Activated CD8-positive, alpha-beta memory T cell treated with anti-CD3 and anti-CD28 coated beads, Interleukin-2, amount 10 ng/mL, durations not matched to agents 7 days and 5 days (primary cell): ENCODE measurements at regions not wholly inside any gene's neighbourhood (a gene's known extent, or its start where the extent isn't known, plus 50 kb on each side); places are given as distances from the start of the nearest gene placed in this dataset.

Experiments used
- ATAC-seq: fragments of 150-1000 bp; cut with Tn5 transposase; one replicate; pipeline ENCODE4 v1.10.0; 2021; ENCODE audit warnings: moderate library complexity
- CTCF ChIA-PET: fragments of 350-600 bp; sonication (Branson Sonifier 250); formaldehyde crosslinking; loops from one replicate; lab custom pipeline; 2021; ENCODE audit warnings: antibody characterized with exemption; lab: Charles Lee
- DNase-seq: peaks from one replicate; pipeline ENCODE4 v3.0.0-alpha.2; 2020
- H3K27ac Mint-ChIP-seq: one replicate; pipeline ENCODE4 v1.8.0; 2021; ENCODE audit warnings: mild to moderate bottlenecking, mixed read lengths
- H3K27me3 Mint-ChIP-seq: one replicate; pipeline ENCODE4 v1.8.0; 2021; ENCODE audit warnings: mixed read lengths
- H3K36me3 Mint-ChIP-seq: one replicate; pipeline ENCODE4 v1.8.0; 2021; ENCODE audit warnings: mild to moderate bottlenecking, mixed read lengths
- H3K4me1 Mint-ChIP-seq: one replicate; pipeline ENCODE4 v1.8.0; 2021; ENCODE audit warnings: mixed read lengths
- H3K4me3 Mint-ChIP-seq: one replicate; pipeline ENCODE4 v1.8.0; 2021; ENCODE audit warnings: mild to moderate bottlenecking, moderate library complexity, mixed read lengths
- H3K9me3 Mint-ChIP-seq: one replicate; pipeline ENCODE4 v1.8.0; 2022; ENCODE audit warnings: low read depth, mixed read lengths

DNA sequence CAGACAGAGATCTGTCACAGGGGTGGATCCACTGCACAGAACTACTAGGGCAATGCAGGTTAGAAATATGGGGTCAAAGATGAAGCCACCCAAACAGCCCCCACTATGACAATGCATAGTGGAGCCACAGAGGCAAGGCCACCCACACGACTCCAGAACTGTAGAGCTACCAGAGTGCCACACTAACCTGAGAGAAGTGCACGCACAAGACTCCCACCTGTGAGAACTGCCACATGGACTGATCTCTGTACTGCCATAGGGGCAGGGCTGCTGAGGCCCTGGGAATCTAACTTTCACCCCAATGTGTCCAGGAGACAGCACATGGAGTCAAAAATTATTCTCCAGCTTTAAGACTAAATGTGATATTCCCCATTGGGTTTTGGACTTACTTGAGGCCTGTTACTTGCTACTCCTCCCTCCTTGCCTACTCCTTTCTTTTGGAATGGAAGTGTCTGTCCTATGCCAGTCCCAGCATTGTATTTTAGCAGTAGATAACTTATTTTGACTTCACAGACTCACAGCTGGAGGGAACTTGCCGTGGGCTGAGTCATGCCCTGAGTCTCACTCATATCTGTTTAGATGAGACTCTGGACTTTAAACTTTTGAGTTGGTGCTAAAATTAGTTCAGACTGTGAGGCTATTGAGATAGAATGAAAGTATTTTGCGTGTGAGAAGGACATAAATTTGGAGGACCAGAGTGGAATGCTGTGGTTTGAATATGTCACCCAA, 853.3 kb downstream of the MAT2B start:
- CTCF ChIA-PET: no interaction called here

GRCh38 chr5:164359260-164360255, 854.1 kb downstream of the MAT2B start:
- ATAC-seq: no peak

More for the DNA sequence above, 853.3 kb downstream of the MAT2B start:
- DNase-seq (no peak), ATAC-seq (no peak)
- Mint-ChIP-seq H3K27me3 (no peaks in the 10 kb centered on the region), H3K9me3 (peaks cover 2% of the 10 kb centered on the region), H3K36me3 (no peaks in the 10 kb centered on the region), H3K4me1 (no peaks in the 10 kb centered on the region), H3K4me3 (no peak overlapping the region), H3K27ac (no peak overlapping the region)

GRCh38 chr5:164360589-164360988, 855.2 kb downstream of the MAT2B start:
- H3K4me1 Mint-ChIP-seq: no peaks in the 10 kb centered on the region
- H3K27ac Mint-ChIP-seq: no peak overlapping the region
- H3K4me3 Mint-ChIP-seq: no peak overlapping the region
- ATAC-seq: no peak
- no peaks in the 10 kb centered on the region for H3K36me3 Mint-ChIP-seq
- H3K27me3 Mint-ChIP-seq: no peaks in the 10 kb centered on the region
- CTCF ChIA-PET: no interaction called here
- no peak for DNase-seq
- peaks cover 4% of the 10 kb centered on the region for H3K9me3 Mint-ChIP-seq

More at GRCh38 chr5:164359260-164360255, 854.1 kb downstream of the MAT2B start:
- no peak overlapping the region for H3K4me3 Mint-ChIP-seq
- CTCF ChIA-PET: no interaction called here
- peaks cover 2% of the 10 kb centered on the region for H3K9me3 Mint-ChIP-seq
- no peak overlapping the region for H3K27ac Mint-ChIP-seq
- no peaks in the 10 kb centered on the region for H3K36me3 Mint-ChIP-seq
- no peak for DNase-seq
- no peaks in the 10 kb centered on the region for H3K4me1 Mint-ChIP-seq
- H3K27me3 Mint-ChIP-seq: no peaks in the 10 kb centered on the region

GRCh38 chr5:164361986-164362385, 856.6 kb downstream of the MAT2B start:
- no peaks in the 10 kb centered on the region for H3K4me1 Mint-ChIP-seq
- H3K9me3 Mint-ChIP-seq: peaks cover 4% of the 10 kb centered on the region
- CTCF ChIA-PET: no interaction called here
- H3K36me3 Mint-ChIP-seq: no peaks in the 10 kb centered on the region
- no peak overlapping the region for H3K4me3 Mint-ChIP-seq
- no peak overlapping the region for H3K27ac Mint-ChIP-seq
- DNase-seq: no peak
- H3K27me3 Mint-ChIP-seq: no peaks in the 10 kb centered on the region
- no peak for ATAC-seq

GRCh38 chr5:164362835-164363234, 857.4 kb downstream of the MAT2B start:
- no peak for ATAC-seq
- Mint-ChIP-seq H3K36me3 (no peaks in the 10 kb centered on the region), H3K4me3 (no peak overlapping the region), H3K27ac (no peak overlapping the region), H3K9me3 (peaks cover 7% of the 10 kb centered on the region), H3K4me1 (no peaks in the 10 kb centered on the region), H3K27me3 (no peaks in the 10 kb centered on the region)
- CTCF ChIA-PET: no interaction called here
- no peak for DNase-seq

DNA sequence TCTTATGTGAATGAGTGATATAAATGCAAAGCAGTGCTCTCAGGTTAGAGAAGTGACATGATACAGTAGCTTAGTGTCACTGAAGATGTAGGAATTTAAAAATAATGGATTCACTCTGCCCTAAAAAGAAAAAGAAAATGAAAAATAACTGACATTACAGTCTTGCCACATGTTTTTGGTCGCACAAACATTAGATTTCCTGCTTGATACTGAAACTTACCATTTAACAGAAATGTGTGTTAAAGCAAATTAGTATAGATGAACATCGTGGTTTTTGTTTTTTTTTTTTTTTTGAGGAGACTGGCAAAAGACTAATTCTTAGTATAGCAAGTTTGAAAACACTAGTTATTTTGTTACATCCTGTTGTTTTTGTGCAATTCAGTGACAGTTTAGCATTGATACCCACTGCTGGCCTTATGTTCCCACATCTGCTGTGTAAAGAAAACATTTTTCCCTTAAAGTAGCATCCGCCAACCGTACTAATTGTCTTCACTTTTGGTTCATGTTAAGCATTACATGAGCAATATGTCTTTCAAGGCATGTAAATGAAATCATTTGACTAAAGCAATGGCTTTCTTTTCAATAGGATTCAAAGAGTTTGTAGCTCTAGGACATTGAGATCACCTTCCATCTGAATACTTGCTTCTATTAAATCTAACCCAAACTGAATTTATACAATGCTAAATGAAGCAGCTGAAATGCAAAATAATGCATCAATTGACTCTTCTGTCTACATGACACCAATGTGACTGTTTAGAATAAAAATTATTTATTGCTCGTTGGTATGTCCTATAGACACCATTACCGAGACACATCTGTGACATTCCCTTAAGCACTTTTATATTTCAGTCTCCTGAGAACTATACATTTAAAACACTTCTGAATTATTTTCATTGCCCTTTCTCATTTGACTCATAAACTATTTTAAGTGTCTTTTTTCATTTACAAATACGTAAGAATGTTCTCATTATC, 859.1 kb downstream of the MAT2B start:
- H3K9me3 Mint-ChIP-seq: peaks cover 7% of the 10 kb centered on the region
- no peaks in the 10 kb centered on the region for H3K36me3 Mint-ChIP-seq
- no peaks in the 10 kb centered on the region for H3K4me1 Mint-ChIP-seq
- H3K27ac Mint-ChIP-seq: no peak overlapping the region
- DNase-seq (no peak), ATAC-seq (no peak)
- CTCF ChIA-PET: no interaction called here
- H3K27me3 Mint-ChIP-seq: no peaks in the 10 kb centered on the region
- H3K4me3 Mint-ChIP-seq: no peak overlapping the region

GRCh38 chr5:164370841-164371240, 865.4 kb downstream of the MAT2B start:
- CTCF ChIA-PET: no interaction called here
- no peaks in the 10 kb centered on the region for H3K36me3 Mint-ChIP-seq

DNA sequence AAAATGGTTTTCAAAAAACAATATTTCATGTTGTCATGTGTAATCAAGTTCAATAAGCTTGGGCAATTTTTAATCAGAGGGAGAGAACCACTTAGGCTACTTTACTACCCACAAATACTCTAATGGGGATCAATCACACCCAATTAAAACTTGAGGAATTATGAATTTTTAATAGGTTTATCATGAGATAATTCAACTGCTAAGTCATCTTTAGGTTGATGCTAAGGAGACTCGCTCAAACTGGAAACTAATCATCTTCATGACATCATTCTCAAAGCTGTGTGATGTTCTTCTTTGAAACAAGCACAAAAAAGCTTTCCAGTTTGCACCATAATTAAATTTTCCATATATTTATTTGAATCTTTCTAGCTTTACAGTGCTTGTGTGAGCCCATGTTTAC, 867.5 kb downstream of the MAT2B start:
- DNase-seq (no peak), ATAC-seq (no peak)
- Mint-ChIP-seq H3K4me1 (no peaks in the 10 kb centered on the region), H3K27ac (no peak overlapping the region), H3K27me3 (no peaks in the 10 kb centered on the region), H3K36me3 (no peaks in the 10 kb centered on the region), H3K4me3 (no peak overlapping the region), H3K9me3 (peaks cover 5% of the 10 kb centered on the region)
- CTCF ChIA-PET: no interaction called here

More at GRCh38 chr5:164370841-164371240, 865.4 kb downstream of the MAT2B start:
- peaks cover 8% of the 10 kb centered on the region for H3K9me3 Mint-ChIP-seq
- DNase-seq (no peak), ATAC-seq (no peak)
- H3K4me1 Mint-ChIP-seq: no peaks in the 10 kb centered on the region
- H3K27me3 Mint-ChIP-seq: no peaks in the 10 kb centered on the region
- H3K27ac Mint-ChIP-seq: no peak overlapping the region
- no peak overlapping the region for H3K4me3 Mint-ChIP-seq

DNA sequence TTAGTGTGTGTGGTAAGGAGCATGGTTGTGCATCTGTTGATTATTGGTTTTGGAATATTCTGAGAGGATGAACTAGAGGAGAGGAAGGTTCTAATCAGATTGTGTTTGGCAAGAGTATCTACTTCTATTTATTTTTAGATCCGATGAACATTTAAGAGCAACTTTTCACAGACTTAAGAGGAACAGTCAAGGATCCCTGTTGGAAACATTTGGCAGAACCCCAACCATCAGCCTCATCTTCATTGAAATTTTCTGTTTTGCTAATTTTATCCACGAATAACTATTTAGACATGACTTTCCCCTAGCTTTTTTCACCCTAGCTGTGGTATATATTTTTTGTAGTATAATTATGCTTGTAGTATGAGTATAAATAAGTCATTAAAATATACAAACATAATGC, 868.5 kb downstream of the MAT2B start:
- H3K27ac Mint-ChIP-seq: no peak overlapping the region
- DNase-seq (no peak), ATAC-seq (no peak)
- peaks cover 5% of the 10 kb centered on the region for H3K9me3 Mint-ChIP-seq
- no peaks in the 10 kb centered on the region for H3K36me3 Mint-ChIP-seq
- no peaks in the 10 kb centered on the region for H3K27me3 Mint-ChIP-seq
- H3K4me1 Mint-ChIP-seq: no peaks in the 10 kb centered on the region
- H3K4me3 Mint-ChIP-seq: no peak overlapping the region
- CTCF ChIA-PET: no interaction called here

- DNase-seq: no peak
- CTCF ChIA-PET: no interaction called here
Measured at GRCh38 chr5:164375051-164375450, 869.6 kb downstream of the MAT2B start.

GRCh38 chr5:164376843-164377242, 871.4 kb downstream of the MAT2B start:
- no peak for DNase-seq
- H3K9me3 Mint-ChIP-seq: peaks cover 5% of the 10 kb centered on the region
- H3K4me1 Mint-ChIP-seq: no peaks in the 10 kb centered on the region
- ATAC-seq: no peak
- CTCF ChIA-PET: no interaction called here
- no peak overlapping the region for H3K4me3 Mint-ChIP-seq
- no peak overlapping the region for H3K27ac Mint-ChIP-seq
- no peaks in the 10 kb centered on the region for H3K27me3 Mint-ChIP-seq
- H3K36me3 Mint-ChIP-seq: no peaks in the 10 kb centered on the region

More at GRCh38 chr5:164375051-164375450, 869.6 kb downstream of the MAT2B start:
- Mint-ChIP-seq H3K9me3 (peaks cover 5% of the 10 kb centered on the region), H3K4me3 (no peak overlapping the region), H3K36me3 (no peaks in the 10 kb centered on the region), H3K27ac (no peak overlapping the region), H3K4me1 (no peaks in the 10 kb centered on the region), H3K27me3 (no peaks in the 10 kb centered on the region)
- no peak for ATAC-seq

GRCh38 chr5:164377746-164378145, 872.3 kb downstream of the MAT2B start:
- DNase-seq (no peak), ATAC-seq (no peak)
- Mint-ChIP-seq H3K36me3 (no peaks in the 10 kb centered on the region), H3K4me3 (no peak overlapping the region), H3K4me1 (no peaks in the 10 kb centered on the region), H3K27ac (no peak overlapping the region), H3K27me3 (no peaks in the 10 kb centered on the region), H3K9me3 (peaks cover 5% of the 10 kb centered on the region)
- CTCF ChIA-PET: no interaction called here

DNA sequence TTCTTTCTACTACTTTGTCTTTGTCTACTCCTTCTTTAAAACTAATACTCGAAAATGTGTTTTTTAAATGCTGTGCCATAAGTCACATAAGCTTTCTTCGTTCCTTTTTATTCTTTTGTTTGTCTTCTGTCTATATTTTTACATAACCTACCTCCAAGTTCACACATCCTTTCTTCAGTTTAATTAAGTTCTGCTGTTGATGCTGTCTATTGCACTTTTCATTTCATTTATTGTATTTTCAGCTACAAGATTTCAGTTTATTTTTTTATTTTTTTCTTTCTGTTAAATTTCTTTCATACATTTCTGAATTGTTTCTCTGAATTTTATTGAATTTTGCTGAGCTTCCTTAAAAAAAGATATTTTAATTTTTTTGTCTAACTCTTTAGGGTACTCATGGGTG, 878.2 kb downstream of the MAT2B start:
- Mint-ChIP-seq H3K4me1 (no peaks in the 10 kb centered on the region), H3K4me3 (no peak overlapping the region), H3K27me3 (no peaks in the 10 kb centered on the region), H3K36me3 (no peaks in the 10 kb centered on the region), H3K27ac (no peak overlapping the region), H3K9me3 (peaks cover 7% of the 10 kb centered on the region)
- ATAC-seq (no peak), DNase-seq (no peak)
- CTCF ChIA-PET: no interaction called here
